GM13977 (cell line): ENCODE measurements at regions not wholly inside any gene's neighbourhood (a gene's known extent, or its start where the extent isn't known, plus 50 kb on each side); places are given as distances from the start of the nearest gene placed in this dataset.

Experiments
- DNase-seq: peaks from one replicate; pipeline ENCODE4 v3.0.0; 2012; ENCODE audit warnings: low spot score
- in situ Hi-C: fragments of 300-500 bp; cut with MboI; formaldehyde crosslinking; loops from one replicate; pipeline ENCODE4 v1.12.0; 2022; ENCODE audit warnings: low sequenced_read_pairs, low pct_unique_long_range_greater_than_20kb, mixed read lengths, inconsistent platforms; ENCODE audit not compliant: unreplicated experiment
- TF ChIP-seq, protein P1 (sequence below): IDR thresholded peaks from 2 replicates; pipeline ENCODE4 v1.5.1; 2012; ENCODE audit warnings: mild to moderate bottlenecking, control low read depth; ENCODE audit not compliant: insufficient read depth; ENCODE audit errors: extremely low read depth, missing control alignments

DNA sequence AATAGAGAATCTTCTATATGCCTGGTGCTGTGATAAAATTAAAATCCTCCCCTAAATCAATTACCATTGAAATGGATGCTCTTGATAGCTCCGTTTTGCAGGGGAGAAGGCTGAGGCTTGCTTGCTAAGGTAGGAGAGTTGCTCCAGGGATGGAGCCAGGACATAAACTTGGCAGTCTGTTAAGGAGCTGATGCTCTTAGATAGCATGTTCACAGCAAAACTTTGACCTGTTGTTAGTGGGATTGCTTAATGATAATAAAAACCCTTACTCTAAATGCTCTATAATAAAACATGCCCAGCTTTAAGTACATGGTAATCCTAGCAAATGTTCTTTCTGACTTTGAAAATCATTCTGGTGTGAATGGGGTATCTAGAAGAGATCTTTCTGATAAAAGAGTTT is 228.4 kb upstream of the JAG1 start:
- TF ChIP-seq, protein P1, sequence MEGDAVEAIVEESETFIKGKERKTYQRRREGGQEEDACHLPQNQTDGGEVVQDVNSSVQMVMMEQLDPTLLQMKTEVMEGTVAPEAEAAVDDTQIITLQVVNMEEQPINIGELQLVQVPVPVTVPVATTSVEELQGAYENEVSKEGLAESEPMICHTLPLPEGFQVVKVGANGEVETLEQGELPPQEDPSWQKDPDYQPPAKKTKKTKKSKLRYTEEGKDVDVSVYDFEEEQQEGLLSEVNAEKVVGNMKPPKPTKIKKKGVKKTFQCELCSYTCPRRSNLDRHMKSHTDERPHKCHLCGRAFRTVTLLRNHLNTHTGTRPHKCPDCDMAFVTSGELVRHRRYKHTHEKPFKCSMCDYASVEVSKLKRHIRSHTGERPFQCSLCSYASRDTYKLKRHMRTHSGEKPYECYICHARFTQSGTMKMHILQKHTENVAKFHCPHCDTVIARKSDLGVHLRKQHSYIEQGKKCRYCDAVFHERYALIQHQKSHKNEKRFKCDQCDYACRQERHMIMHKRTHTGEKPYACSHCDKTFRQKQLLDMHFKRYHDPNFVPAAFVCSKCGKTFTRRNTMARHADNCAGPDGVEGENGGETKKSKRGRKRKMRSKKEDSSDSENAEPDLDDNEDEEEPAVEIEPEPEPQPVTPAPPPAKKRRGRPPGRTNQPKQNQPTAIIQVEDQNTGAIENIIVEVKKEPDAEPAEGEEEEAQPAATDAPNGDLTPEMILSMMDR: no peak
- DNase-seq: no peak
- in situ Hi-C loops: no loop called here

DNA sequence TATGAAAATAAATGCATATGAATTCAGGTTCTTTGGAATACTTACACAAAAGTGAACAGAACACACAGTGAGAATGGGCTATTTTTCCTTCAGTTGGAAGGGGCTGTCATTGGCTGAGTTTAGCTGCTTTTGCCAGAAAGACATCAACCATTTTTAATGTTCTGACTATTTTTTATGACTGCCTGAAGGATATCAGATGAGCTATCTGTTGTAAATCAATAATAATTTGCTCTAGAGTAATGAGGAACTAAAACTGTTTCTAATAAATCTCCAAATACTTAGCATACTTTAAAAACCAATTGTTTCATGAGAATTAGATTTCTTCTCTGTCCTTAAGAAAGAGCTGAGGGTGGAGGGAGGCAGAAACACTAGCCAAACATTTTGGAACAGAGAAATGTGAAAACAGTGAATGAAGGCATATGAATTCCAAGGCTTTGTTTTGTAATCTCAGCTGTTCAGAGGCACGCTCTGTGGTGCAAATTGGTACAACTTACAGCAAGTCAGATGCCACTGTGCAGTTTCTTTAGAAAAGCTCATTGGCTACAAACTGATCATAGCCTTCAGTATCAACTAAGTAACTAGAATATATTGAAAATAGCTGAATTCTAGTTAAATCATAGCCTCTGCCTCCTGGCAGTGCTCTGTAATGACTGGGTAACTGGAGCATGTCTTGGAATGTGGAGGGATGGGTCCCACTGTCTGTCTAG is 228.9 kb upstream of the JAG1 start:
- in situ Hi-C loops: no loop called here
- DNase-seq: no peak
- TF ChIP-seq, protein P1: no peak

DNA sequence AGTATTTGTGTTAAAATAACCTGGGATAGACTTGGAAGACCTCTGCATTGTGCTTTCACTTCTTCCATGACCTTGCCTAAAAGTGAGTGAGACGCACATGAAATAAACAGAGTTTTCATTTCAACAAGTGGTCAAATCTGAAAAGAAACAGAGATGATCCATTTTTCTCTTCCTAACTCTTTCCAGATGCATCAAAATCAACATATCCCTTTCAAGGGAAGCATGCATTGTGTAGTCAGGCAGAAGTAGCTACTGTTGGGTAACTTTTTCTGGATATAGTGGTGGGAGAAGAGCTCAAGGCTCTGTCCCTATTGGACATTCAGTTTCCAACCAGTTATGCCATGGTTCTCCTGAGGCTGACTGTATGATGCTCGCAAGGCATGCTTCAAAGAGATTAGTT is 233.0 kb upstream of the JAG1 start:
- TF ChIP-seq, protein P1: no peak
- DNase-seq: no peak
- in situ Hi-C loops: no loop called here

DNA sequence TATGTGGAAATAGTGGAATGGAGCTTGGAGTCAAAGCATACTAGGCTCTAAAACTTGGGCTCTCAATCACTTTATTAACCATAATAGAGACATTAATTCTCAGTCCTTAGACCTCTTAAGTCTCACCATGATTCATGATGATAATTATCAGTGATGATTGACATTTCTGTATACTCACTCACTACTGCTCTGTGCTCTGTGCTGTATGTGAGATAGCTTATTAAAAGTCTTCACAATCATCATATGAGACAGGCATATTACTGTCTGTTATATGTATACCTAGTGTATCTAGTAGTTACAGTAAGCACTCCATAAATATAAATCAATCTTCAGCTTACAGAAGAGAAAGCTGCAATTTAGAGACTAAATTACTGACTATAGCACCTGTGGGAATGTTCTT is 236.0 kb upstream of the JAG1 start:
- DNase-seq: no peak
- TF ChIP-seq, protein P1: no peak
- in situ Hi-C loops: no loop called here

DNA sequence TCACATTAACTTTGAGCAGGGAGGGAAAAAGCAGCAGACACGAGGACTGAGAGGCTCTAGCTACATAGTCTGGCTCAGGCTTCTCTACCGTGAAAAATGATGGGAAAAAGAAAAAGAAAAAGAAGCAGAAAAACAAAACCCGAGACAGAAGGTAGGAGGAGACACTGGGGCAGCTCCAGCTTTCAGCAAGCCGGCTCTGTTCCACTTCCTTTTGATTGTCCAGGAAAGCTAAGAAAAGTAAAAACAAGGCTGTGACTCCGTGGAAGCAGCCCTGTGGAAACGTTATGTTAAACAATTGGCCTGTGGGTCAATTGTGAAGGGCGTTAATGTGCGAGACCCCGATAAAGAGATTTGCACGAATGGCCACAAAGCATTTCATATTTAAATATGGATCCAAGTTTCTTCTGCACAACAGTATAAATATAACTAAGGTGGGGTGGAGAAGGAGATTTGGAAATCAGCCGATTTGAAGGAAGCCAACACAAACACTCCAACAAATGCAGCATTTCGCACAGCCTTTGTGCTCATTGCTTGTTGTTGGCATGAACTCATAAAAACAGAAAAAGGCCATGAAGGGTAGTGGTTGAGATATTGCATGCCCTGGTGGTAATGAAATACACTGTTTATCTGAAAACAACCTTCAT is 236.9 kb upstream of the JAG1 start:
- TF ChIP-seq, protein P1: no peak
- in situ Hi-C loops: no loop called here

DNA sequence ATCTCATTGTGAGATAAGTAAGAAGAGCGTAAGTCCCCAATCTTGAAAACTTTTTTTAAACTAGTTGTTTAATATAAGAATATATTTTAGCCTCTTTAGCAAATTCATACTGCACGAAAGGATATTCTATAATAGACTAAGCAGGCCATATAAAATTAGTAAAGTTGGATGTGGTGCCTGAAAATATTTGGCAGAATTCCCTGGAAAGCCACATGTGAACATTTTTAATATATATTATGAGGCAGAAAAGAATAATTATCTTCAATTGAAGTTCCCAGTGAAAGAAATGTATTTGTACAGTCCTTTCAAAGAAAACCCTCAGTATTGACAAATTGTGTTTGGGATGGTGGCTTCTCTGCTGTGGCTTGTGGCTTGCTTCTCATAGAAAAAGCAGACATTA is 237.5 kb upstream of the JAG1 start:
- DNase-seq: no peak
- TF ChIP-seq, protein P1: no peak
- in situ Hi-C loops: no loop called here

More for the DNA sequence above, 236.9 kb upstream of the JAG1 start:
- no peak for DNase-seq

DNA sequence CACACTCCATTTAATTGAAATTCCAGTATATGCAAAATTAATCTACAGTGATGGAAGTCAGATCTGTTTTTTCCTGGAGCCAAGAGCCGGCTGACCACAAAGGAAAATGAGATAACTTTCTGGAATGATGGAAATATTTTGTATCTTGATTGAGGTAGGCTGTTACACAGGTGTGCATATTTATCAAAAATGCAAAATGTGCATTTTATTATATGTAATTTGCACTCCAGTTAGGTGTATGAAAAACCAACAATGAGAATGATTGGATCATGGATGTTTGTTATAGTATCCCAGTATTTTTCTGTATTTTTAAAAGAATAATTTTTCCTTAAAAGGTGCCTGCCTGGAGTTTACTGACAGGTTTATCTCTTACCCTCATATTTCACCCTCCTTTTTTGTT is 242.0 kb upstream of the JAG1 start:
- no peak for DNase-seq
- in situ Hi-C loops: no loop called here
- TF ChIP-seq, protein P1: no peak
